GM18907 (cell line): ENCODE measurements at regions not wholly inside any gene's neighbourhood (a gene's known extent, or its start where the extent isn't known, plus 50 kb on each side); places are given as distances from the start of the nearest gene placed in this dataset.
"Not testable (repeated sequence)": the region's sequence is repeated elsewhere in the genome, so short reads cannot be mapped to it uniquely, and the experiment has no call there.

Experiments
- ATAC-seq: cut with Tn5 transposase; IDR thresholded peaks from one replicate; pipeline ENCODE4 v1.9.1; 2021; ENCODE audit warnings: mild to moderate bottlenecking, moderate library complexity; ENCODE audit not compliant: unreplicated experiment

- ATAC-seq = no peak
These were observed 196.1 kb upstream of the FLRT2 start for GRCh38 chr14:85333841-85334240.

GRCh38 chr14:85334316-85334715, 195.6 kb upstream of the FLRT2 start:
- ATAC-seq = no peak

- no peak for ATAC-seq
These were observed 193.7 kb upstream of the FLRT2 start for GRCh38 chr14:85336257-85336656.

DNA sequence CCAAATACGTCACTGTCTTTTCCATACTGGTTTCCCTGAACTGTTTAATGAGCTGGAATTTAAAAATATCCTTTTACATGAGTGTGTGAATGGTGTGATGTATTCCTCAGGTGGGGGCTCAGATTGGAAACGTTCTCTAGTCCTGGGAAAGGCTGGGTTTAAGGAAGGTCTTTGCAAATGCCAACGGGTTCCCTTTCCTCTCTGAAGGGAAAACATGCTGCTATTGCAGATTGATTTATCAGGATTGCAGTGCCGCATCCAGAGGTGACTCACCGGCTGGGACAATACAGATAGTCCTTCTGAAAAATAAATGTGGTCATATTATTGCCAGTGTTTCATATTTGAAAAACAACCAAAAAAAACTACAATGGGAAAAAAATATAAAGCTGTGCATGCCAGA, 193.1 kb upstream of the FLRT2 start:
- no peak for ATAC-seq

- no peak for ATAC-seq
These were observed 191.0 kb upstream of the FLRT2 start for GRCh38 chr14:85338895-85339294.

DNA sequence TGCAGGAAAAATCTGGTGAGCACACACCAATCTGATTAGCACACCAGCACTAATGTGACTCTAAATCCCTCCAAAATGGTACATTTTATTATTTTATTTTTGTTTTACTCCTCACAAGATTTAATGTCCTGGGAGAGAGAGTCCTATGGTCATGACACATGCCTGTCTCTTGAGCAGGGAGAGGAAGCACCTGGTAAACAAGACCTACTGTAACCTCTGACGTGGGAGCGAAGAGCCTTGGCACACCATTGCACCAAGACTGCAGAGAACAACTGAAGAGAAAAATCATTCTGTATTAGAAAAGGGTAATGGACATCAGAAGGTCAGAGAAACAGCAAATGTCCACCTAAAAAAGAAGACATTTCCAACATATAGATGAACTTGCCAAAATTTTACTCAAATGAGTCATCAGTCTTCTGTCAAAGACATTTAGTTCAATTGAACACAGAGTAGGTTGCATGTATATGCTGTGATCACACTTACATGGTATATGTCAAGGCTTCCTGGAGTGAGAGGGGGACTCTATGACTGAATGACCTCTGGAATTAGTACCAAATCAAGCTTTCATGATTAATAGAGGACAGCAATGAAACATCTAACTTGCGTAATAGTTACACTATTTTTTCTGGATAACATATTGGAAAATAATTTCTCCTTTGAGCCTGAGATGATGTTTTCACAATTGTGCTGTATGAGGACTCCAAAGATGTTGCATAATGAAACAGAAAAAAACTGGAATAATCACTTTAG, 186.9 kb upstream of the FLRT2 start:
- ATAC-seq = no peak

- ATAC-seq = no peak
These were observed 185.8 kb upstream of the FLRT2 start for GRCh38 chr14:85344171-85344570.

DNA sequence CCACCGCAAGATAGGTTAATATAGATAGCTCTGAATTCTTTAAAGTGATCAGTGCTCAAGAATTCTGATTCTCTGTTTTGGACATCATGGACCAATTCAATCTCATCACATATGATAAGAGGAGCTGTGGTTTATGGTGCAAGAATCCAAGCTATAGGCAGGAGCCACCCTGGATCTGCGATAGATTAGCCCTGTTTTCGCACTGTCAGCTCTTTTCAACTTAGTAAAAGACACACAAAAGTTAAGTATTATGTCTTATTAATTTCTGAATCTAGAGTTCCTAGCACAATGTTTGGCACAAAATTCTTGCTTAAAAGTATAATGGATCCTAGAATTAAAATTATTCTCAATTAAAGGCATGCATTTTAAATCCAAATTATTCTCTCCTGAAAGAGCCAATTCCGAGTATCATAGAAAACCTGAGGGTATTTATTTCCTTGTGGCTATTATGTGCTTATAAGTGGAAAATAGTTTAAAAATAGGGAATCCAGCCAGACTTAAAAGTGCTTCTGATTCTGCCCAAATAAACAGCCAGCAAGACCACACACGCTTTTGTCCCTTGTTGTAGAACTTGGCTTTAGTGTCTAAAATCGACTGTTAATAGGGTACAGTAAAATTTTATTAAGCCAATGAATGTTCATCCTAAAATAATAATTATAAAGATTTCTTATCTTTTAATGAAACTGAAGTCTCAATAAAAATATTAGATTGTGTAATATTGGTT, 184.9 kb upstream of the FLRT2 start:
- no peak for ATAC-seq

GRCh38 chr14:85350667-85351066, 179.3 kb upstream of the FLRT2 start:
- ATAC-seq = no peak

- ATAC-seq = not testable (repeated sequence)
These were observed 177.4 kb upstream of the FLRT2 start for GRCh38 chr14:85352588-85352987.

DNA sequence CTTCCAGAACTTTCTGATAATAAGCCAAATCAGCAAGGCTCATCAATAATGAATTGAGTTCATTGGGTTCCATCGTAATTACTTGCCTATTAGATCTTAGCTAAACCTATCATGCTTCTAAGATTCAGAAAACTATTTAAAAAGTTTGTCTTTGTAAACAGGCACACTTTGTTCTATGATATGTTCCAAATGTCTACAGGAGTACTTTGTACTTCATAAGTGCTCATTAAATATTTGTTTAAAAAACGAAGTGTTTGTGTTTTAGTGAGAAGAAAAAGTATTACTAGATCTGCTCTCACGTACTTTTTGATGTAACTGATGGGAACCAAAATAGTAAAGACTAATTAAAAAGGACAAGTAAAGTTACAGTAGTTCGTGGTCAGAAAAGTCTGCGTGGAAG, 172.8 kb upstream of the FLRT2 start:
- no peak for ATAC-seq

GRCh38 chr14:85358136-85358785, 171.7 kb upstream of the FLRT2 start:
- no peak for ATAC-seq

DNA sequence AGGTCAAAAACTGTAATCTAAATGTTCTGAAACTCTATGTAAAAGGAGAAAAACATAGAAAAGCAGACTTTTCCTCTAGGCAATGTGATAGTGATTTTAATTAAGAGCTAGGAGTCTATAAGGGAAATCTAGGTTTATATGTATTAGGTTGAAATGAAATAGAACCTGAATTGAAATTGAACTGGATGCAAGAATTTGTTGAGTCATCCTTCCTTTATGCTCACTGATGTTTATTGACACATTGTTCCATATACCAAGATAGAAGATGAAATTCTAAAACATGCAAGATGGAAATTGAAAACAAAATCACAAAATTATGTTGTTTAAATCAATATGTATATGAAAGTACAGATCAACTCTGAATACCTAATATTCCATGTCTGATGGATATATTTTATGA, 170.4 kb upstream of the FLRT2 start:
- no peak for ATAC-seq

GRCh38 chr14:85363358-85363757, 166.6 kb upstream of the FLRT2 start:
- ATAC-seq = no peak

GRCh38 chr14:85366226-85366625, 163.7 kb upstream of the FLRT2 start:
- no peak for ATAC-seq

- ATAC-seq = no peak
These were observed 149.1 kb upstream of the FLRT2 start for GRCh38 chr14:85380881-85381280.

- no peak for ATAC-seq
These were observed 147.6 kb upstream of the FLRT2 start for GRCh38 chr14:85382341-85382740.

- no peak for ATAC-seq
These were observed 142.8 kb upstream of the FLRT2 start for GRCh38 chr14:85387181-85387580.

DNA sequence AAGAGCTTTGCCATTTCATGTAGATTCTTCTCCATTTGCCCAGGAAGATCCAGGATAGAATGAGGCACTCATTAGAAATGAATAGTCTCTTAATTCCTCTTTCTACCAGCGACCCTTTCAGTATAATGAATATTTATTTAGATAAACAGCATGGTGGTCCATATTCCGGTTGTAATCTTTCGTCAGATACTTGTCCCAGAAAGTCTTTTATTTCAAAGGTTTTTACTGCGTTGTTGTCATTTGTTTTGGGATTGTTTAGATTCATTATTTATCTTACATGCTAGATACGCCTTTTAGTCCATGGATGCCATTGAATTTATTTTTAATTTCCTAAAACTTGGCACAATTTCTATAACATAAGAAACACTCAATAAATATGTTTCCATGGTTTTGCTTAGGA, 139.7 kb upstream of the FLRT2 start:
- no peak for ATAC-seq

DNA sequence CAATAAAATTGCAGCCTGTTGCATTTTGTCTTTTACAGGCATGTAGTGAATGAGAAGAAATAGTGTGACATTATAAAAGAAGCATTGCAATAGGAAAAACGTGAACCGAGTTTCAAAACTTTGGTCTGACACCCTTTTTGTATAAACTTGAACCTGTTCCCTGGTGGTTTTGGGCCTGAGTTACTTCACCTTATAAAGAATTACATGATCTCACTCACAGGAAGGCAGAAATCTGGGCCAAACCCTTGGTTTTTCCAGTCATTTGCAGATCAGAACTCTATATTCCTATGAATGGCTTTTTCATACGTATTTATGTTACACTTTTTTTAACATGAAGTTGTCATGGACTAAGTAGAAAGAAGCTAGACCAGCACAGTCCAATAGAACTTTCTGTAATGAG, 138.5 kb upstream of the FLRT2 start:
- no peak for ATAC-seq

- ATAC-seq = no peak
These were observed 138.1 kb upstream of the FLRT2 start for GRCh38 chr14:85391892-85392291.

GRCh38 chr14:85399186-85399585, 130.8 kb upstream of the FLRT2 start:
- ATAC-seq = no peak
